Transverse colon (tissue), 4 donors: ENCODE measurements at regions not wholly inside any gene's neighbourhood (a gene's known extent, or its start where the extent isn't known, plus 50 kb on each side); places are given as distances from the start of the nearest gene placed in this dataset.

Experiments used
- EP300 ChIP-seq: sonication (generic); formaldehyde crosslinking; IDR thresholded peaks from one replicate; pipeline ENCODE4 v1.6.1; 2017; ENCODE audit warnings: antibody characterized with exemption, low read depth
- POLR2A ChIP-seq: fragments of 450-650 bp; IDR thresholded peaks from one replicate; pipeline ENCODE4 v1.6.1; 2016; ENCODE audit warnings: antibody characterized with exemption, mild to moderate bottlenecking, moderate library complexity
- POLR2AphosphoS5 ChIP-seq, 3 donors: sonication (generic); formaldehyde crosslinking; IDR thresholded peaks; one replicate each; pipeline ENCODE4 v1.6.1; 2016; ENCODE audit warnings: antibody characterized with exemption in 3 of 3
- TF ChIP-seq, protein P1 (sequence below), 5 experiments: fragments of 200-600 bp in 3 of 5; fragments of 450-650 bp in 2 of 5; sonication (generic) in 3 of 5; IDR thresholded peaks; 1 replicate in 2 of 5; 2 replicates in 3 of 5; pipeline ENCODE4 v1.5.1; 2016 to 2017; ENCODE audit warnings: antibody characterized with exemption in 5 of 5, inconsistent platforms in 3 of 5, mild to moderate bottlenecking in 2 of 5, moderate library complexity in 1 of 5

GRCh38 chr1:232301246-232301645 is 328.7 kb downstream of the SIPA1L2 start:
- TF ChIP-seq, protein P1, sequence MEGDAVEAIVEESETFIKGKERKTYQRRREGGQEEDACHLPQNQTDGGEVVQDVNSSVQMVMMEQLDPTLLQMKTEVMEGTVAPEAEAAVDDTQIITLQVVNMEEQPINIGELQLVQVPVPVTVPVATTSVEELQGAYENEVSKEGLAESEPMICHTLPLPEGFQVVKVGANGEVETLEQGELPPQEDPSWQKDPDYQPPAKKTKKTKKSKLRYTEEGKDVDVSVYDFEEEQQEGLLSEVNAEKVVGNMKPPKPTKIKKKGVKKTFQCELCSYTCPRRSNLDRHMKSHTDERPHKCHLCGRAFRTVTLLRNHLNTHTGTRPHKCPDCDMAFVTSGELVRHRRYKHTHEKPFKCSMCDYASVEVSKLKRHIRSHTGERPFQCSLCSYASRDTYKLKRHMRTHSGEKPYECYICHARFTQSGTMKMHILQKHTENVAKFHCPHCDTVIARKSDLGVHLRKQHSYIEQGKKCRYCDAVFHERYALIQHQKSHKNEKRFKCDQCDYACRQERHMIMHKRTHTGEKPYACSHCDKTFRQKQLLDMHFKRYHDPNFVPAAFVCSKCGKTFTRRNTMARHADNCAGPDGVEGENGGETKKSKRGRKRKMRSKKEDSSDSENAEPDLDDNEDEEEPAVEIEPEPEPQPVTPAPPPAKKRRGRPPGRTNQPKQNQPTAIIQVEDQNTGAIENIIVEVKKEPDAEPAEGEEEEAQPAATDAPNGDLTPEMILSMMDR (IDR thresholded peaks at IDR 0.05): no peak
- no peak for TF ChIP-seq EP300
- no peak for TF ChIP-seq POLR2A
- TF ChIP-seq POLR2AphosphoS5 (IDR thresholded peaks at IDR 0.05): no peak
